A673 (cell line): ENCODE measurements at regions not wholly inside any gene's neighbourhood (a gene's known extent, or its start where the extent isn't known, plus 50 kb on each side); places are given as distances from the start of the nearest gene placed in this dataset.
A peak's percentile ranks its signal among the peaks of the same experiment; 100 is the strongest.

ENCODE experiments used
- BruUV-seq: library from RNA; stranded (reverse); fragments of 400-500 nt; replicated peaks from 2 replicates; lab custom pipeline; 2021; lab: Mats Ljungman, UMichigan
- CTCF ChIA-PET: fragments of 300-600 bp; sonication (Branson Sonifier 250); formaldehyde crosslinking; loops from one replicate; lab custom pipeline; 2022; ENCODE audit warnings: antibody characterized with exemption; lab: Charles Lee
- POLR2A ChIA-PET: fragments of 300-600 bp; sonication (Branson Sonifier 250); formaldehyde crosslinking; loops from one replicate; lab custom pipeline; 2022; ENCODE audit warnings: antibody characterized with exemption; ENCODE audit not compliant: low non-redundant PET; lab: Charles Lee
- DNase-seq: peaks from one replicate; pipeline ENCODE4 v3.0.0-alpha.2; 2015; ENCODE audit warnings: low spot score
- H3K27ac ChIP-seq: fragments of 200-600 bp; sonication (generic); 2 replicates; pipeline ENCODE4 v1.5.1; 2016; ENCODE audit warnings: mixed run types, low read depth, mild to moderate bottlenecking, mixed read lengths, antibody characterized with exemption, low read length; ENCODE audit not compliant: poor library complexity, severe bottlenecking
- H3K27me3 ChIP-seq: fragments of 200-600 bp; sonication (generic); replicated peaks from 2 replicates; pipeline ENCODE4 v1.6.1; 2017; ENCODE audit warnings: mixed run types, low read depth, mild to moderate bottlenecking, mixed read lengths, antibody characterized with exemption, low read length; ENCODE audit not compliant: insufficient read depth, poor library complexity
- H3K36me3 ChIP-seq: fragments of 200-600 bp; sonication (generic); 2 replicates; pipeline ENCODE4 v1.6.1; 2016; ENCODE audit warnings: mixed run types, mild to moderate bottlenecking, mixed read lengths, antibody characterized with exemption, low read length; ENCODE audit not compliant: insufficient read depth, poor library complexity, severe bottlenecking
- H3K4me1 ChIP-seq: fragments of 200-600 bp; sonication (generic); 2 replicates; pipeline ENCODE4 v1.6.1; 2017; ENCODE audit warnings: mixed run types, mild to moderate bottlenecking, mixed read lengths, antibody characterized with exemption, low read length; ENCODE audit not compliant: insufficient read depth, poor library complexity, severe bottlenecking
- H3K4me3 ChIP-seq: fragments of 200-600 bp; sonication (generic); 2 replicates; pipeline ENCODE4 v1.5.1; 2016; ENCODE audit warnings: low read depth, mixed run types, mild to moderate bottlenecking, mixed read lengths, low read length; ENCODE audit not compliant: poor library complexity, severe bottlenecking
- H3K9me3 ChIP-seq: fragments of 200-600 bp; sonication (generic); 2 replicates; pipeline ENCODE4 v1.6.1; 2016; ENCODE audit warnings: mixed run types, low read depth, mild to moderate bottlenecking, mixed read lengths, antibody characterized with exemption, low read length; ENCODE audit not compliant: poor library complexity, severe bottlenecking
- CTCF ChIP-seq: fragments of 300-800, 200-600 bp; sonication (generic); conservative IDR thresholded peaks from 2 replicates; pipeline ENCODE4 v1.5.1; 2017; ENCODE audit warnings: low read depth, mild to moderate bottlenecking, antibody characterized with exemption, low read length, moderate library complexity, mixed read lengths
- EZH2 ChIP-seq: fragments of 200-600 bp; sonication (generic); IDR thresholded peaks from 2 replicates; pipeline ENCODE4 v1.6.1; 2017; ENCODE audit warnings: borderline replicate concordance, low read depth, mild to moderate bottlenecking, mixed read lengths, antibody characterized with exemption, low read length; ENCODE audit not compliant: poor library complexity, severe bottlenecking
- intact Hi-C: fragments of 100-400 bp; cut with micrococcal nuclease; formaldehyde crosslinking; loops from one replicate; pipeline ENCODE4 v1.10.0; 2022; ENCODE audit not compliant: unreplicated experiment

DNA sequence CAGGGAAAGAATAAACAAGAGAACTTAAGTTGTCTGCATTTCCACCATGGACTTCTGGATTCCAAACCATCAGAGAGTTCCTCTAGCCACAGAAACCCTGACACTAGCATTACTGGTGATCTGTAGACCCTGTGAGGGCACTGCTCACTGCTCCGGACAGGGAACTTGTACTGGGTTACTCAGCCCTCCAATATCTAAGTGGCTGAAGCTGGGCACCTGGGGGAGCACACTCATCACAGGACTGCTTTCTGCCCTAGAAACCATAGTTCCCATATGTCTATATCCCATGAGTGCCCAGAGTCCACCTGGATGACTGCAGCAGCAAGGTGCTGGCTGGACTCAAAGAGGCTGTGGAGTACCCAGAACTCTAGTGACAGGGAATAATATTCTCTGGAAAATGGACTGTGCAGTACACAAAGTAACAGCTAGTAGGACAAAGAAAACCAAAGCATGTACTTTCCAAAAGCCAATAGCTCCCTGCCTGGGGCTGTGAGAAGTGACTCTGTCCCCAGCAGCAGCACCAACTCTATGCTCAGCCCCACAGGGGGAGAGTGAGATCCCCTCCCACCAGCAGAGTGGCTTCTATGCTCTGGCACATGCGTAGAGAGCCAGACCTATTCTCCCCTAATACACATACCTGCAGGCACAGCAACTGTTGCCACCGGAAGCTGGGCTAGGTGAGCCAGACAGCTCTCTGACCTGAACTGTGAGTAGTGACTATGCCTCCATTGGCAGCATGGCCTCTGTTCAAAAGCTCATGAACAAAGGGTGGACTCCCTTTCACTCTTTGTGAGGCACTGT lies 472.9 kb upstream of the FTMT start:
- DNase-seq = no peak
- Histone ChIP-seq H3K4me1 (peaks cover 14% of the 10 kb centered on the region), H3K4me3 (no peak overlapping the region), H3K27me3 (no peaks in the 10 kb centered on the region), H3K9me3 (no peaks in the 10 kb centered on the region), H3K27ac (peak overlapping the region; percentile 40), H3K36me3 (no peaks in the 10 kb centered on the region)
- intact Hi-C loops = no loop called here
- TF ChIP-seq EZH2 (no peak), CTCF (no peak)
- no TSS peak for BruUV-seq
- ChIA-PET POLR2A (no interaction called here), CTCF (no interaction called here)

GRCh38 chr5:121380066-121380465 lies 471.6 kb upstream of the FTMT start:
- intact Hi-C loops = no loop called here
- DNase-seq = no peak
- no peaks in the 10 kb centered on the region for H3K9me3 ChIP-seq

GRCh38 chr5:121384359-121384758 lies 467.3 kb upstream of the FTMT start:
- no peak overlapping the region for H3K4me3 ChIP-seq
- no peaks in the 10 kb centered on the region for H3K9me3 ChIP-seq
- ChIA-PET POLR2A (no interaction called here), CTCF (no interaction called here)
- intact Hi-C loops = no loop called here
- TF ChIP-seq EZH2 (no peak), CTCF (no peak)
- no peaks in the 10 kb centered on the region for H3K27me3 ChIP-seq
- no peaks in the 10 kb centered on the region for H3K4me1 ChIP-seq
- no peaks in the 10 kb centered on the region for H3K36me3 ChIP-seq
- H3K27ac ChIP-seq = no peak overlapping the region
- BruUV-seq = no TSS peak
- no peak for DNase-seq

More at GRCh38 chr5:121380066-121380465, 471.6 kb upstream of the FTMT start:
- POLR2A ChIA-PET = no interaction called here
- CTCF ChIA-PET = no interaction called here
- Histone ChIP-seq H3K27ac (no peak overlapping the region), H3K4me1 (peaks cover 14% of the 10 kb centered on the region), H3K27me3 (no peaks in the 10 kb centered on the region), H3K4me3 (no peak overlapping the region), H3K36me3 (no peaks in the 10 kb centered on the region)
- TF ChIP-seq EZH2 = no peak
- no peak for TF ChIP-seq CTCF
- BruUV-seq = no TSS peak
